B cell (primary cell): ENCODE measurements at regions not wholly inside any gene's neighbourhood (a gene's known extent, or its start where the extent isn't known, plus 50 kb on each side); places are given as distances from the start of the nearest gene placed in this dataset.

Experiments used
- ATAC-seq: fragments of 200-7000 bp; cut with Tn5 transposase; one replicate; pipeline ENCODE4 v1.10.0; 2021; ENCODE audit warnings: low read depth, mild to moderate bottlenecking, moderate number of reproducible peaks, moderate library complexity
- CTCF ChIA-PET: fragments of 350-600 bp; sonication (Branson Sonifier 250); formaldehyde crosslinking; loops from one replicate; lab custom pipeline; 2021; ENCODE audit warnings: antibody characterized with exemption, inconsistent platforms; lab: Charles Lee
- POLR2A ChIA-PET: fragments of 350-600 bp; sonication (Branson Sonifier 250); formaldehyde crosslinking; loops from one replicate; lab custom pipeline; 2021; ENCODE audit warnings: antibody characterized with exemption; lab: Charles Lee
- DNase-seq: peaks from one replicate; pipeline ENCODE4 v3.0.0; 2013
- H2AFZ ChIP-seq: 2 replicates; pipeline ENCODE4 v1.6.1; 2012; ENCODE audit warnings: mild to moderate bottlenecking, low read depth, low read length; ENCODE audit not compliant: insufficient read depth, poor library complexity, severe bottlenecking
- H3K27ac ChIP-seq, 2 donors: 1 replicate in 1 of 2; 2 replicates in 1 of 2; pipeline ENCODE4 v1.5.1; 2012 to 2013; ENCODE audit warnings: low read length in 2 of 2, mild to moderate bottlenecking in 2 of 2, moderate library complexity in 1 of 2
- H3K27me3 ChIP-seq, 4 experiments: fragments of 200-600 bp in 1 of 4; sonication (generic) in 1 of 4; replicated peaks in 1 of 4; 1 replicate in 2 of 4; 2 replicates in 2 of 4; pipeline versions ENCODE4 v1.6.1 to v1.7.0; 2013 to 2016; ENCODE audit warnings: low read length in 3 of 4, mild to moderate bottlenecking in 2 of 4, mixed read lengths in 1 of 4, moderate library complexity in 1 of 4; ENCODE audit not compliant: insufficient read depth in 4 of 4, control insufficient read depth in 3 of 4; ENCODE audit errors: control extremely low read depth in 1 of 4
- H3K36me3 ChIP-seq, 2 experiments: replicated peaks in 1 of 2; 1 replicate in 1 of 2; 2 replicates in 1 of 2; pipeline versions ENCODE4 v1.6.1 to v1.7.1; 2013; ENCODE audit warnings: low read length in 1 of 2; ENCODE audit not compliant: insufficient read depth in 2 of 2, control insufficient read depth in 1 of 2; ENCODE audit errors: control extremely low read depth in 1 of 2, extremely low read depth in 1 of 2
- H3K4me1 ChIP-seq, 2 donors: fragments of 200-600 bp in 1 of 2; sonication (generic) in 1 of 2; 1 replicate in 1 of 2; 2 replicates in 1 of 2; pipeline versions ENCODE4 v1.5.1 to v1.6.1; 2013 to 2017; ENCODE audit warnings: low read length in 2 of 2; ENCODE audit not compliant: control insufficient read depth in 2 of 2, insufficient read depth in 2 of 2
- H3K4me2 ChIP-seq: replicated peaks from 2 replicates; pipeline ENCODE3; 2012; ENCODE audit warnings: mild to moderate bottlenecking, low read depth, low read length; ENCODE audit not compliant: poor library complexity, severe bottlenecking
- H3K4me3 ChIP-seq, 5 experiments: fragments of 200-600 bp in 1 of 5; sonication (generic) in 1 of 5; 1 replicate in 3 of 5; 2 replicates in 2 of 5; pipeline versions ENCODE4 v1.5.1 to v1.7.0; 2011 to 2016; ENCODE audit warnings: low read length in 4 of 5, mild to moderate bottlenecking in 4 of 5, low read depth in 2 of 5, control low read depth in 1 of 5, moderate library complexity in 1 of 5; ENCODE audit not compliant: insufficient read depth in 1 of 5; ENCODE audit errors: control extremely low read depth in 1 of 5, extremely low read depth in 1 of 5
- H3K79me2 ChIP-seq: fragments of 200-600 bp; sonication (generic); one replicate; pipeline ENCODE4 v1.6.0; 2016; ENCODE audit warnings: low read length; ENCODE audit not compliant: control insufficient read depth, insufficient read depth
- H3K9ac ChIP-seq: fragments of 200-600 bp; sonication (generic); 2 replicates; pipeline ENCODE4 v1.6.1; 2017; ENCODE audit warnings: mild to moderate bottlenecking, low read length, moderate library complexity
- H3K9me3 ChIP-seq, 3 donors: one replicate each; pipeline versions ENCODE4 v1.6.1 to v1.7.1; 2013; ENCODE audit warnings: low read length in 2 of 3; ENCODE audit not compliant: control insufficient read depth in 2 of 3, insufficient read depth in 1 of 3; ENCODE audit errors: control extremely low read depth in 1 of 3
- H4K20me1 ChIP-seq: 2 replicates; pipeline ENCODE4 v1.6.0; 2012; ENCODE audit warnings: mild to moderate bottlenecking, low read length; ENCODE audit not compliant: insufficient read depth, control insufficient read depth, poor library complexity, severe bottlenecking
- H3K27ac Mint-ChIP-seq: one replicate; pipeline ENCODE4 v1.8.0; 2021; ENCODE audit warnings: mixed read lengths
- H3K27me3 Mint-ChIP-seq: one replicate; pipeline ENCODE4 v1.8.0; 2021; ENCODE audit warnings: mixed read lengths
- H3K4me1 Mint-ChIP-seq: one replicate; pipeline ENCODE4 v1.8.0; 2021; ENCODE audit warnings: mixed read lengths
- H3K4me3 Mint-ChIP-seq: one replicate; pipeline ENCODE4 v1.8.0; 2021; ENCODE audit warnings: mixed read lengths
- H3K9me3 Mint-ChIP-seq: one replicate; pipeline ENCODE4 v1.8.0; 2022; ENCODE audit warnings: mixed read lengths; ENCODE audit not compliant: insufficient read depth
- CTCF ChIP-seq: fragments of 200-600 bp; IDR thresholded peaks from one replicate; pipeline ENCODE4 v1.8.0; 2022; ENCODE audit warnings: antibody characterized with exemption, mild to moderate bottlenecking
- EZH2 ChIP-seq: IDR thresholded peaks from 2 replicates; pipeline ENCODE4 v1.6.1; 2012; ENCODE audit warnings: borderline replicate concordance, low read depth, mild to moderate bottlenecking, moderate library complexity, low read length; ENCODE audit not compliant: insufficient read depth, poor library complexity, severe bottlenecking
- WGBS: methylation state at CpG from one replicate; pipeline ENCODE4 v1.1.5; 2013; ENCODE audit warnings: missing lambda C conversion rate; ENCODE audit not compliant: insufficient coverage; 5-methylcytosine and 5-hydroxymethylcytosine counted together
- intact Hi-C: fragments of 100-400 bp; cut with micrococcal nuclease; formaldehyde crosslinking; loops from one replicate; pipeline ENCODE4 v1.10.0; 2022

GRCh38 chr5:2696156-2696807 is 55.2 kb downstream of the IRX2 start:
- H3K36me3 ChIP-seq = no peaks in the 10 kb centered on the region
- Mint-ChIP-seq H3K27me3 (no peaks in the 10 kb centered on the region), H3K9me3 (peaks cover 3% of the 10 kb centered on the region), H3K4me1 (no peaks in the 10 kb centered on the region), H3K27ac (no peak overlapping the region), H3K4me3 (no peak overlapping the region)
- no peak overlapping the region for H2AFZ ChIP-seq
- no peaks in the 10 kb centered on the region for H3K79me2 ChIP-seq
- no peak overlapping the region for H3K27ac ChIP-seq
- no peaks in the 10 kb centered on the region for H4K20me1 ChIP-seq
- peaks cover 0 to 34% (median 0%) of the 10 kb centered on the region in 3 donors for H3K9me3 ChIP-seq
- ChIA-PET CTCF (no interaction called here), POLR2A (no interaction called here)
- no peaks in the 10 kb centered on the region for H3K4me1 ChIP-seq
- DNase-seq = no peak
- H3K9ac ChIP-seq = no peak overlapping the region
- no peak for ATAC-seq
- TF ChIP-seq EZH2 = no peak
- no peaks in the 10 kb centered on the region for H3K27me3 ChIP-seq
- intact Hi-C loops = no loop called here
- no peak overlapping the region for H3K4me2 ChIP-seq
- H3K4me3 ChIP-seq = no peak overlapping the region
- 92% methylated on average over 14 of the region's 16 CpGs for WGBS

DNA sequence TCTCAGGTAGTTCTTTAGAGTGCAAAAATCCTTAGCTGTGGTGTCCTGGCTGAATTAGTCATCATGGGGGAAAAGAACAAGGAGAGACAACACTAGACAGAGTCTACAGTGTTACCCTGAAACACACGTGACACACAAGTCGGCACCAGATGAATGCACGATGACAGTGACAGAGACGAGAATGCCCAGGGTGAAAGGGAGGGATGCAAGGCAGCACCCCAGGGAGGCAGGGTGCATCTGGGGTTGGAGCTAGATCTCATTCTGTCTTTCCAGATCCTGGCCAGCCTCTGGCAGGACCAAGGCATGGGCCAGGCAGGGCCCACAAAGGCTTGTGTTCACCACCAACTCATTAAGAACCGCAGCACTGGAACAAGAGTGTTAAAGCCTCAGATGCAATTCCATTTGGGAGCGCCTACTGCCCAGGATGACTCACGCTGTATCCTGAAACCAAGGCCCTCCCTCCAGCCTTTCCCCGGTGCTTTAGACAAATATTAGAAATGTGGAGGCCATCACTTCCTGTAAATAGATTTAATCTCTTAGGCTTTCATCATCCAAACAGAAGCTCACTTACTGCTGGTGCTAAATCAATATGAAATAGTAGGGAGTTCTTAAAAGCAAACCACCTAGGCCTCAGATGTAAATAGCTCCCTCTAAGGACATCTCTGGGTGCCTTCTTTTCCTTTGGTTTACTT is 56.1 kb downstream of the IRX2 start:
- intact Hi-C loops = no loop called here
- DNase-seq = no peak
- 100% methylated on average over 6 of the region's 8 CpGs for WGBS

More for the DNA sequence above, 56.1 kb downstream of the IRX2 start:
- ChIA-PET CTCF (interaction anchor here (0.5 kb wide), 1 partner anchor 14 kb away, joined by 3 read pairs; no protein-coding TSS in a partner anchor), POLR2A (no interaction called here)
- Histone ChIP-seq H4K20me1 (no peaks in the 10 kb centered on the region), H3K27me3 (no peaks in the 10 kb centered on the region), H3K27ac (no peak overlapping the region), H3K9ac (no peak overlapping the region), H3K4me2 (no peak overlapping the region), H3K4me1 (no peaks in the 10 kb centered on the region), H3K4me3 (no peak overlapping the region), H3K9me3 (peaks cover 0 to 34% (median 0%) of the 10 kb centered on the region in 3 donors), H3K79me2 (no peaks in the 10 kb centered on the region), H2AFZ (no peak overlapping the region), H3K36me3 (no peaks in the 10 kb centered on the region)
- H3K4me1 Mint-ChIP-seq = no peaks in the 10 kb centered on the region
- H3K27me3 Mint-ChIP-seq = no peaks in the 10 kb centered on the region
- H3K27ac Mint-ChIP-seq = no peak overlapping the region
- peaks cover 3% of the 10 kb centered on the region for H3K9me3 Mint-ChIP-seq
- H3K4me3 Mint-ChIP-seq = no peak overlapping the region
- no peak for ATAC-seq
- TF ChIP-seq CTCF (no peak), EZH2 (no peak)
